HCT116 (cell line): ENCODE measurements at regions not wholly inside any gene's neighbourhood (a gene's known extent, or its start where the extent isn't known, plus 50 kb on each side); places are given as distances from the start of the nearest gene placed in this dataset.

Experiments
- ATAC-seq: fragments of 200-7000 bp; cut with Tn5 transposase; 2 replicates; pipeline ENCODE4 v1.9.1; 2020; ENCODE audit warnings: mild to moderate bottlenecking, moderate library complexity
- BruUV-seq: library from RNA; stranded (reverse); fragments of 400-500 nt; replicated peaks from 2 replicates; lab custom pipeline; 2021; lab: Mats Ljungman, UMichigan
- CTCF ChIA-PET: fragments of 300-600 bp; sonication (Branson Sonifier 250); formaldehyde crosslinking; loops from one replicate; lab custom pipeline; 2021; ENCODE audit warnings: antibody characterized with exemption; lab: Charles Lee
- POLR2A ChIA-PET: fragments of 300-600, 350-600 bp; sonication (Branson Sonifier 250); formaldehyde crosslinking; loops from one replicate; lab custom pipeline; 2021; ENCODE audit warnings: antibody characterized with exemption; lab: Charles Lee
- RAD21 ChIA-PET, 2 experiments: fragments of 300-600 bp; sonication (Branson Sonifier 250); formaldehyde crosslinking; loops; one replicate each; lab custom pipeline; 2023; ENCODE audit warnings: low total read pairs in 2 of 2; ENCODE audit not compliant: uncharacterized antibody in 2 of 2, unreplicated experiment in 2 of 2, low non-redundant PET in 1 of 2; lab: Charles Lee
- DNase-seq: peaks from one replicate; pipeline ENCODE4 v3.0.0-alpha.2; 2010; ENCODE audit warnings: low read depth, low spot score
- H2AFZ ChIP-seq: fragments of 200-600 bp; shearing (Covaris generic), sonication (generic); 2 replicates; pipeline ENCODE4 v1.6.1; 2017; ENCODE audit warnings: low read depth, mixed run types, mixed read lengths, antibody characterized with exemption, low read length; ENCODE audit not compliant: poor library complexity, severe bottlenecking
- H3K27ac ChIP-seq: 2 replicates; pipeline ENCODE4 v1.5.1; 2012; ENCODE audit warnings: low read depth, low read length
- H3K27me3 ChIP-seq: fragments of 200-600 bp; sonication (generic); 2 replicates; pipeline ENCODE4 v1.6.1; 2016; ENCODE audit warnings: mixed run types, low read length, mixed read lengths; ENCODE audit not compliant: insufficient read depth
- H3K36me3 ChIP-seq, 2 experiments: fragments of 200-500 bp in 1 of 2; fragments of 200-600 bp in 1 of 2; sonication (Bioruptor generic) in 1 of 2; sonication (generic) in 1 of 2; 2 replicates each; pipeline versions ENCODE4 v1.5.1 to v1.6.1; 2014 to 2016; ENCODE audit warnings: low read length in 2 of 2, inconsistent platforms in 1 of 2, mixed read lengths in 1 of 2, mixed run types in 1 of 2; ENCODE audit not compliant: insufficient read depth in 2 of 2, control insufficient read depth in 1 of 2
- H3K4me1 ChIP-seq, 2 experiments: fragments of 200-600 bp in 1 of 2; sonication (generic) in 1 of 2; 2 replicates each; pipeline versions ENCODE4 v1.5.1 to v1.6.1; 2012 to 2017; ENCODE audit warnings: low read length in 2 of 2, inconsistent platforms in 1 of 2, mild to moderate bottlenecking in 1 of 2, mixed read lengths in 1 of 2, mixed run types in 1 of 2, moderate library complexity in 1 of 2; ENCODE audit not compliant: insufficient read depth in 2 of 2, control insufficient read depth in 1 of 2
- H3K4me2 ChIP-seq: fragments of 200-600 bp; sonication (generic); 2 replicates; pipeline ENCODE4 v1.6.1; 2017; ENCODE audit warnings: mixed run types, low read length, mixed read lengths
- H3K4me3 ChIP-seq, 2 experiments: fragments of 200-600 bp in 1 of 2; sonication (generic) in 1 of 2; replicated peaks in 1 of 2; 2 replicates each; pipeline ENCODE4 v1.5.1; 2011 to 2016; ENCODE audit warnings: low read length in 2 of 2, control low read depth in 1 of 2, low read depth in 1 of 2, mild to moderate bottlenecking in 1 of 2, mixed read lengths in 1 of 2, mixed run types in 1 of 2
- H3K79me2 ChIP-seq: fragments of 200-600 bp; sonication (generic); 2 replicates; pipeline ENCODE4 v1.6.1; 2017; ENCODE audit warnings: mild to moderate bottlenecking, mixed run types, low read length, moderate library complexity, mixed read lengths; ENCODE audit not compliant: insufficient read depth
- H3K9ac ChIP-seq: fragments of 200-600 bp; sonication (generic); 2 replicates; pipeline ENCODE4 v1.6.1; 2016; ENCODE audit warnings: low read length, mixed read lengths
- H3K9me2 ChIP-seq: fragments of 200-600 bp; sonication (generic), shearing (Covaris generic); 2 replicates; pipeline ENCODE4 v1.6.1; 2017; ENCODE audit warnings: mixed run types, mild to moderate bottlenecking, moderate library complexity; ENCODE audit not compliant: insufficient read depth
- H3K9me3 ChIP-seq, 2 experiments: fragments of 200-500 bp in 1 of 2; fragments of 200-600 bp in 1 of 2; sonication (Bioruptor generic) in 1 of 2; sonication (generic) in 1 of 2; 2 replicates each; pipeline ENCODE4 v1.6.1; 2014 to 2017; ENCODE audit warnings: low read length in 2 of 2, mixed read lengths in 2 of 2, inconsistent platforms in 1 of 2, low read depth in 1 of 2, mild to moderate bottlenecking in 1 of 2, mixed run types in 1 of 2, moderate library complexity in 1 of 2; ENCODE audit not compliant: control insufficient read depth in 1 of 2, insufficient read depth in 1 of 2
- H4K20me1 ChIP-seq: fragments of 200-600 bp; sonication (generic), shearing (Covaris generic); 2 replicates; pipeline ENCODE4 v1.6.1; 2017; ENCODE audit warnings: mixed run types, mild to moderate bottlenecking, moderate library complexity; ENCODE audit not compliant: insufficient read depth
- CBX3 ChIP-seq: IDR thresholded peaks from 2 replicates; pipeline ENCODE4 v1.6.1; 2012; ENCODE audit warnings: low read depth
- CEBPB ChIP-seq: IDR thresholded peaks from 2 replicates; pipeline ENCODE4 v1.6.1; 2012; ENCODE audit warnings: low read depth
- ELF1 ChIP-seq: IDR thresholded peaks from 2 replicates; pipeline ENCODE4 v1.6.1; 2012; ENCODE audit warnings: low read depth, borderline replicate concordance
- EZH2 ChIP-seq: fragments of 200-600 bp; sonication (generic); IDR thresholded peaks from 2 replicates; pipeline ENCODE4 v1.6.1; 2017; ENCODE audit warnings: antibody characterized with exemption, mixed run types
- EZH2phosphoT487 ChIP-seq: fragments of 200-600 bp; IDR thresholded peaks from 2 replicates; pipeline ENCODE4 v1.6.1; 2018; ENCODE audit warnings: antibody characterized with exemption, borderline replicate concordance
- FOSL1 ChIP-seq: IDR thresholded peaks from 2 replicates; pipeline ENCODE4 v1.6.1; 2012; ENCODE audit warnings: low read depth
- JUND ChIP-seq: IDR thresholded peaks from 2 replicates; pipeline ENCODE4 v1.6.1; 2012
- POLR2A ChIP-seq: IDR thresholded peaks from 2 replicates; pipeline ENCODE4 v1.7.0; 2011; ENCODE audit warnings: borderline replicate concordance; ENCODE audit not compliant: insufficient read depth, insufficient read length; ENCODE audit errors: extremely low read depth
- RAD21 ChIP-seq: IDR thresholded peaks from 2 replicates; pipeline ENCODE4 v1.6.1; 2012; ENCODE audit warnings: low read depth, mild to moderate bottlenecking
- SIN3A ChIP-seq: IDR thresholded peaks from 2 replicates; pipeline ENCODE4 v1.6.1; 2012; ENCODE audit warnings: low read depth
- SP1 ChIP-seq: IDR thresholded peaks from 2 replicates; pipeline ENCODE4 v1.6.1; 2012; ENCODE audit warnings: low read depth
- TCF7L2 ChIP-seq: IDR thresholded peaks from 2 replicates; pipeline ENCODE4 v1.7.0; 2011; ENCODE audit warnings: borderline replicate concordance, inconsistent platforms; ENCODE audit not compliant: insufficient read depth, insufficient read length; ENCODE audit errors: extremely low read depth
- YY1 ChIP-seq: IDR thresholded peaks from 2 replicates; pipeline ENCODE4 v1.6.1; 2011; ENCODE audit warnings: low read length, low read depth, moderate library complexity, mild to moderate bottlenecking; ENCODE audit not compliant: insufficient replicate concordance; ENCODE audit errors: extremely low read depth
- ZFX ChIP-seq: fragments of 450-650 bp; IDR thresholded peaks from 2 replicates; pipeline ENCODE4 v1.6.1; 2017
- ZNF274 ChIP-seq: fragments of 200-500 bp; sonication (Bioruptor generic); IDR thresholded peaks from 2 replicates; pipeline ENCODE4 v1.6.1; 2014; ENCODE audit warnings: mild to moderate bottlenecking, low read depth, low read length, inconsistent platforms
- intact Hi-C: fragments of 100-400 bp; cut with micrococcal nuclease; formaldehyde crosslinking; loops from 2 replicates; pipeline ENCODE4 v1.10.0; 2022
- TF ChIP-seq, protein P1 (sequence below), 3 experiments: fragments of 200-600 bp in 1 of 3; sonication (generic) in 1 of 3; IDR thresholded peaks in 2 of 3; conservative IDR thresholded peaks in 1 of 3; 2 replicates each; pipeline ENCODE4 v1.5.1; 2012 to 2017; ENCODE audit warnings: low read depth in 2 of 3, low read length in 2 of 3, antibody characterized with exemption in 1 of 3, borderline replicate concordance in 1 of 3, control low read depth in 1 of 3, mild to moderate bottlenecking in 1 of 3, mixed read lengths in 1 of 3, mixed run types in 1 of 3, moderate library complexity in 1 of 3; ENCODE audit not compliant: insufficient read depth in 1 of 3
- TF ChIP-seq, protein P2 (sequence below): IDR thresholded peaks from 2 replicates; pipeline ENCODE4 v1.6.1; 2012; ENCODE audit warnings: low read depth
- TF ChIP-seq, protein P3 (sequence below): IDR thresholded peaks from 2 replicates; pipeline ENCODE4 v1.6.1; 2011; ENCODE audit warnings: mild to moderate bottlenecking, low read length, moderate library complexity; ENCODE audit not compliant: insufficient replicate concordance; ENCODE audit errors: extremely low read depth
- TF ChIP-seq, protein P4 (sequence below): IDR thresholded peaks from 2 replicates; pipeline ENCODE4 v1.6.1; 2012
- TF ChIP-seq, protein P5 (sequence below): IDR thresholded peaks from 2 replicates; pipeline ENCODE4 v1.6.1; 2012

DNA sequence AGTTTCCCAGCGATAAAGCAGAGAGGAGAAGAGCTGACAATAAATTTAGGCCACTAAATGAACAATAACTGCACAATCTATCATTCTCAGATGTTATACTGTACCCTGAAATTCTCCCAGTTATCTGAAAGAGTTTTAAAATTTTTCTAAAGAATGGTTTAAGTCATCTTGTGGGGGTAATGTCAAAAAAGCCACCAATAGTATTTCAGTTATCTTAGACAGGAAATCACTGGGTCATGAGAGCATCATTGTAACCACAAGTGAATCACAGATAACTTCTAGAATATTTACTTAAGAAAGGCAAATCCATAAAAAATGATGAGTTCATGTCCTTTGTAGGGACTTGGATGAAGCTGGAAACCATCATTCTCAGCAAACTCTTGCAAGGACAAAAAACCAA, 147.1 kb downstream of the DNAJB9 start:
- intact Hi-C loops = no loop called here

More for the DNA sequence above, 147.1 kb downstream of the DNAJB9 start:
- Histone ChIP-seq H3K27me3 (no peaks in the 10 kb centered on the region), H3K27ac (no peak overlapping the region), H3K9me2 (no peaks in the 10 kb centered on the region), H3K4me2 (no peak overlapping the region), H3K4me3 (no peak overlapping the region), H3K4me1 (no peaks in the 10 kb centered on the region), H3K79me2 (no peaks in the 10 kb centered on the region), H3K36me3 (no peaks in the 10 kb centered on the region), H3K9me3 (no peaks in the 10 kb centered on the region), H4K20me1 (no peaks in the 10 kb centered on the region), H2AFZ (no peak overlapping the region), H3K9ac (no peak overlapping the region)
- POLR2A ChIA-PET = no interaction called here
- CTCF ChIA-PET = no interaction called here
- DNase-seq (no peak), ATAC-seq (no peak)
- BruUV-seq = no TSS peak
- RAD21 ChIA-PET = no interaction called here
- TF ChIP-seq, protein P1, sequence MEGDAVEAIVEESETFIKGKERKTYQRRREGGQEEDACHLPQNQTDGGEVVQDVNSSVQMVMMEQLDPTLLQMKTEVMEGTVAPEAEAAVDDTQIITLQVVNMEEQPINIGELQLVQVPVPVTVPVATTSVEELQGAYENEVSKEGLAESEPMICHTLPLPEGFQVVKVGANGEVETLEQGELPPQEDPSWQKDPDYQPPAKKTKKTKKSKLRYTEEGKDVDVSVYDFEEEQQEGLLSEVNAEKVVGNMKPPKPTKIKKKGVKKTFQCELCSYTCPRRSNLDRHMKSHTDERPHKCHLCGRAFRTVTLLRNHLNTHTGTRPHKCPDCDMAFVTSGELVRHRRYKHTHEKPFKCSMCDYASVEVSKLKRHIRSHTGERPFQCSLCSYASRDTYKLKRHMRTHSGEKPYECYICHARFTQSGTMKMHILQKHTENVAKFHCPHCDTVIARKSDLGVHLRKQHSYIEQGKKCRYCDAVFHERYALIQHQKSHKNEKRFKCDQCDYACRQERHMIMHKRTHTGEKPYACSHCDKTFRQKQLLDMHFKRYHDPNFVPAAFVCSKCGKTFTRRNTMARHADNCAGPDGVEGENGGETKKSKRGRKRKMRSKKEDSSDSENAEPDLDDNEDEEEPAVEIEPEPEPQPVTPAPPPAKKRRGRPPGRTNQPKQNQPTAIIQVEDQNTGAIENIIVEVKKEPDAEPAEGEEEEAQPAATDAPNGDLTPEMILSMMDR (IDR thresholded peaks at IDR 0.05 in 2 of 3, conservative IDR thresholded peaks at IDR 0.05 in 1 of 3; ENCODE audit: borderline replicate concordance in 1 of 3, insufficient read depth in 1 of 3, low read depth in 2 of 3, low read length in 2 of 3) = no peak
- TF ChIP-seq ELF1 (no peak), CEBPB (no peak), POLR2A (no peak), SP1 (no peak), CBX3 (no peak), SIN3A (no peak), EZH2phosphoT487 (no peak), ZNF274 (no peak), FOSL1 (no peak), JUND (no peak), ZFX (no peak), EZH2 (no peak), TCF7L2 (no peak), RAD21 (no peak), YY1 (no peak)
- TF ChIP-seq, protein P2, sequence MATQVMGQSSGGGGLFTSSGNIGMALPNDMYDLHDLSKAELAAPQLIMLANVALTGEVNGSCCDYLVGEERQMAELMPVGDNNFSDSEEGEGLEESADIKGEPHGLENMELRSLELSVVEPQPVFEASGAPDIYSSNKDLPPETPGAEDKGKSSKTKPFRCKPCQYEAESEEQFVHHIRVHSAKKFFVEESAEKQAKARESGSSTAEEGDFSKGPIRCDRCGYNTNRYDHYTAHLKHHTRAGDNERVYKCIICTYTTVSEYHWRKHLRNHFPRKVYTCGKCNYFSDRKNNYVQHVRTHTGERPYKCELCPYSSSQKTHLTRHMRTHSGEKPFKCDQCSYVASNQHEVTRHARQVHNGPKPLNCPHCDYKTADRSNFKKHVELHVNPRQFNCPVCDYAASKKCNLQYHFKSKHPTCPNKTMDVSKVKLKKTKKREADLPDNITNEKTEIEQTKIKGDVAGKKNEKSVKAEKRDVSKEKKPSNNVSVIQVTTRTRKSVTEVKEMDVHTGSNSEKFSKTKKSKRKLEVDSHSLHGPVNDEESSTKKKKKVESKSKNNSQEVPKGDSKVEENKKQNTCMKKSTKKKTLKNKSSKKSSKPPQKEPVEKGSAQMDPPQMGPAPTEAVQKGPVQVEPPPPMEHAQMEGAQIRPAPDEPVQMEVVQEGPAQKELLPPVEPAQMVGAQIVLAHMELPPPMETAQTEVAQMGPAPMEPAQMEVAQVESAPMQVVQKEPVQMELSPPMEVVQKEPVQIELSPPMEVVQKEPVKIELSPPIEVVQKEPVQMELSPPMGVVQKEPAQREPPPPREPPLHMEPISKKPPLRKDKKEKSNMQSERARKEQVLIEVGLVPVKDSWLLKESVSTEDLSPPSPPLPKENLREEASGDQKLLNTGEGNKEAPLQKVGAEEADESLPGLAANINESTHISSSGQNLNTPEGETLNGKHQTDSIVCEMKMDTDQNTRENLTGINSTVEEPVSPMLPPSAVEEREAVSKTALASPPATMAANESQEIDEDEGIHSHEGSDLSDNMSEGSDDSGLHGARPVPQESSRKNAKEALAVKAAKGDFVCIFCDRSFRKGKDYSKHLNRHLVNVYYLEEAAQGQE = no peak
- TF ChIP-seq, protein P3, sequence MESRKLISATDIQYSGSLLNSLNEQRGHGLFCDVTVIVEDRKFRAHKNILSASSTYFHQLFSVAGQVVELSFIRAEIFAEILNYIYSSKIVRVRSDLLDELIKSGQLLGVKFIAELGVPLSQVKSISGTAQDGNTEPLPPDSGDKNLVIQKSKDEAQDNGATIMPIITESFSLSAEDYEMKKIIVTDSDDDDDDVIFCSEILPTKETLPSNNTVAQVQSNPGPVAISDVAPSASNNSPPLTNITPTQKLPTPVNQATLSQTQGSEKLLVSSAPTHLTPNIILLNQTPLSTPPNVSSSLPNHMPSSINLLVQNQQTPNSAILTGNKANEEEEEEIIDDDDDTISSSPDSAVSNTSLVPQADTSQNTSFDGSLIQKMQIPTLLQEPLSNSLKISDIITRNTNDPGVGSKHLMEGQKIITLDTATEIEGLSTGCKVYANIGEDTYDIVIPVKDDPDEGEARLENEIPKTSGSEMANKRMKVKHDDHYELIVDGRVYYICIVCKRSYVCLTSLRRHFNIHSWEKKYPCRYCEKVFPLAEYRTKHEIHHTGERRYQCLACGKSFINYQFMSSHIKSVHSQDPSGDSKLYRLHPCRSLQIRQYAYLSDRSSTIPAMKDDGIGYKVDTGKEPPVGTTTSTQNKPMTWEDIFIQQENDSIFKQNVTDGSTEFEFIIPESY = no peak
- TF ChIP-seq, protein P4, sequence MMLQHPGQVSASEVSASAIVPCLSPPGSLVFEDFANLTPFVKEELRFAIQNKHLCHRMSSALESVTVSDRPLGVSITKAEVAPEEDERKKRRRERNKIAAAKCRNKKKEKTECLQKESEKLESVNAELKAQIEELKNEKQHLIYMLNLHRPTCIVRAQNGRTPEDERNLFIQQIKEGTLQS = no peak
- TF ChIP-seq, protein P5, sequence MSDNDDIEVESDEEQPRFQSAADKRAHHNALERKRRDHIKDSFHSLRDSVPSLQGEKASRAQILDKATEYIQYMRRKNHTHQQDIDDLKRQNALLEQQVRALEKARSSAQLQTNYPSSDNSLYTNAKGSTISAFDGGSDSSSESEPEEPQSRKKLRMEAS = no peak
